Fibroblast of skin of scalp (primary cell): ENCODE measurements at regions not wholly inside any gene's neighbourhood (a gene's known extent, or its start where the extent isn't known, plus 50 kb on each side); places are given as distances from the start of the nearest gene placed in this dataset.
A peak's percentile ranks its signal among the peaks of the same experiment; 100 is the strongest.
"Not testable (repeated sequence)": the region's sequence is repeated elsewhere in the genome, so short reads cannot be mapped to it uniquely, and the experiment has no call there.

Source experiments
- DNase-seq: peaks from one replicate; pipeline ENCODE4 v3.0.0-alpha.2; 2013

GRCh38 chr5:108529381-108529780, 147.5 kb upstream of the FBXL17 start:
- peak; percentile 70 for DNase-seq

DNA sequence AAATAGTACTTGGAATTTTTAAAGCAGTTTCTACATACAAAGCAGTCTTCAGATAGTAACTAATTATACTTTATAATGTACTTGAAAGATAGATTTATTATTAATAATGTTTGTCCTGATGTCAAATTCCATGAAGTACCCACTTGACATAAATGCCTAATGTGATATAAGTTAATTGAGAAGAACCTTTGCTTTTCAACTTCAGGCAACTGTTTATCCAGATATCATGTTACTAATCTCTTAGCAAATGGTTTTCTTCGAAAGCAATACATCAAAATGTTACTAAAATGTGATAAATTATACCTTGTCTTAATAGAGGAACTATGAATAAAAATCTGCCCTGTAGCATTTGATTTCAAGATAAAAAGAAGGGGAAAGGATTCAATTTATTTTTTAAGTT, 146.8 kb upstream of the FBXL17 start:
- no peak for DNase-seq

- no peak for DNase-seq
Measured at GRCh38 chr5:108524564-108524963, 142.7 kb upstream of the FBXL17 start.

DNA sequence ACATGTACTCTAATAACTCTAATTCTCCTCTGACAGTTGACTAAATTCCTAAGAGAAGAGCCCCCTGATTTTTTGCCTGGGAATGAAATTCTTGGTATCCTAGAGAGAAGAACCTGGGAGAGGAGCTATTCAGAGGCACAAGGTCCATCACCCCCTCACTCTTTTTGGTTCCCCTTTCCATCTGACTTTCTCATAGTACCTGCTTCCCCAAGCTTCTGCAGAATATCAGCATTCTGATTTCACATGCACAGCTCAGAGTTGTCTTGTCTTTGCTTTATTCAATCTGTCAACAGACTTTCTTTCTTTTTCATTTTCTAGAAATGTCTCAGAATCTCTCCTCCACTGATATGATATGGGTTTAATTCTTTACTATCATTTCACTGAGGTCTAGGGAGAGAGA, 141.5 kb upstream of the FBXL17 start:
- no peak for DNase-seq

GRCh38 chr5:108521841-108522506, 140.1 kb upstream of the FBXL17 start:
- DNase-seq: peak; percentile 71

DNA sequence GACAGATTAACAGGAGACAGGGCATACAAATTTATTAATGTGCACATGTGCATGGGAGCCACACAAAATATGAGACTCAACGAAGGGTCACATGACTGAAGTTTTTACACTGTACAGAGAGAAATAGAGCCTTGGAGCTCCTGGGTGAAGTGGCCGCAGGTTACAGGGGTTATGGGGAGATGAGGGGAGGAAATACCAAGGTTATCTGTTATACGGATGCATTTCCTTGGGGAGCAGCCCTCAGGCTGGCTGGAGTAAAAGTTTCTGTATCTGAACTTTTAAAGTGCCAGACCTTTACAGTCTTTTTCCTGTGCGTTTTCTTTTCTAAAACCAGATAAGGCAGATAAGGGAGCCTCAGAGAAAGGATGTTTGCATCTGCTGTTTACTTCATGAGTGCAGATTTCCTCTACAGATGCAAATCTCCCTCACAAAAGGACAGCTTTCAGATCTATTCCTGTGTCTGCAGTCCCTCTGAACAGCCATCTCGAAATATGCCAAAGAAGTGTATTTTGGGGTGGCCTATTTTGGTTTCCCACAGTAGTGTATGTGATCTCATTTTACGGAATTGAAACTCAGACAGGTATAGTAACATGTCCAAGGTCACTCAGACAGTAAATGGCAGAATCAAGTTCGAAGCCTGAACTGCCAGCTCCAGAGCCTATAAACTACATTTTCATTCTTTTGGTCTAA, 139.3 kb upstream of the FBXL17 start:
- no peak for DNase-seq

DNA sequence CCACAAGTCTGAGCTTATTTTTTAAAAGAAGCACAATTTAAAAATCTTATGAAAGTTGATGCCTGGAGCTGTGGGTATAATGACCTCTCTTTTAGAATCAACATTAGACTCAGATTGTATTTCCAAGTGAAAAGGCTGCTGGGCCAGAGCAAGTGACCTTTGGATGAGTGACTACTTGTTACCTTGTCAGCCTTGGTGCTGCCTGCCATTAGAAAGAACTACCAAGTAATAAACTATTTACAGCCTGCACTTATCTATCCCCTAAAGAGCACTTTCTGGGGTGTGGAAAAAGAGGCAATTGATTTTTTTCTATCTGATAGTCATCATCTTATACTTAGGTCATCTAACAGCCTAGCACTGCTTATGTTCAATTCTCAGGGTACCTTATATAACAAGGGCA, 134.9 kb upstream of the FBXL17 start:
- DNase-seq: no peak

DNA sequence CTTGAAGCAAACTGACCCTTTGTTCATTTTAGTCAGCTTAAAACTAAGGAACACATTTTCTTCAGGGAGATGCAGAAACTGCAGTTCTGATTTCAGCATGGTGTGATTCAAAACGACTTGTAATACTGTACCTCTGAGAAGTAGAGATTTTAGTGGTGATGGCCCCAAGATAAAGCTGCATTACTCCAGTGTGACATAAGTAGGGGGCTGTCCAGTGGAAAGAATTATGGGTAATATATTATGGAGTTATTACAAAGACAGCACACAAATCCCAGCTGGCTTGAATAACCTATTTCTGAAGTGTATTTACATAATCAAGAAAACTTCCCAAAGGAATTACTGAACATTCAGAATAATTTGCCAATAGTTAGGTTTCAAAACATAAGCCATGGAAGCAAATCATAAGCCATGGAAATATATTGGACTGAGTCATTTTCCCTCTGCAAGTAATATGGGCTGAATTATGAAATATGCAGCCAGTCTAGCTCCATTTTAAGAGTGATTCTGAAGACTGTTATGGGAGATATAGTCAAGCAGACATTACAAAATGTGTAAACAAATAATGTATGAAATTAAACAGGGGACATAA, 133.7 kb upstream of the FBXL17 start:
- DNase-seq: no peak

GRCh38 chr5:108508979-108509378, 127.1 kb upstream of the FBXL17 start:
- DNase-seq: no peak

DNA sequence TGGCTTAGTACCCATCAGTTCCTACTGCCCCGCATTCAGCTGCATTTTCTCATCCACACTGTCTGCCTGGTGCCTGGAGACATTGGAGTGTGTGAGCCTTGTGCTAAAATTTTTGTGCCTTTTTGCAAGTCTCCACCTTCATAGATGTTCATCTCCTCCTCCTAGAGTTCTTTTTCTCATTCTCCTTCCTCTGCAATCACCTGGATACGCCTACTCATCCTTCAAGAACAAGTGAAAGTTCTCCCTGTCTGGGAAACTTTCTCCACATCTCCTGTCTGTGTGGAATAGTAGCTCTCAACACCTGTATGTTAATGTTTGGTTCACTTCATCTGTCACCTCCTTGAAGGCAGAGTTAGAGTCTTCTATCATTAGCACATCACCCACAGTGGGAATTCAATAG, 125.7 kb upstream of the FBXL17 start:
- no peak for DNase-seq

DNA sequence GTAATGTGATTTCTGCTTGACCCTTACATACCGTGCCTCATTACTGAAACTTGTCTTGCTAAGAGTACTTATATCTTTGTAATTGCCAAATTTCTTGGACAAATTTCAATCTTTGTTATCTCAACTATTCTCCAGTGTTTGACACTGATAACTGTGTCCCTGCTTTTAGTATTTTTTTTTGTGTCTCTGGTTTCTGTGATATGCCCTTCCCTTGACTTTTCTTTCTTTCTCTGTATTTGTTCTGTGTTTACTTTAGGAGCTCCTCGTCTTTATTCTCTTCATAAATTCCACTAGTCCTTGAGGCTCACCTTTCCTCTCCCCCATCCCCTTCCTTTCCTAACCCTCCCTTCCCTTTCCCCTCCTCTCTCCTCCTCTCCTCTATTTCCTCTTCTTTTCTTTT, 123.7 kb upstream of the FBXL17 start:
- DNase-seq: no peak

DNA sequence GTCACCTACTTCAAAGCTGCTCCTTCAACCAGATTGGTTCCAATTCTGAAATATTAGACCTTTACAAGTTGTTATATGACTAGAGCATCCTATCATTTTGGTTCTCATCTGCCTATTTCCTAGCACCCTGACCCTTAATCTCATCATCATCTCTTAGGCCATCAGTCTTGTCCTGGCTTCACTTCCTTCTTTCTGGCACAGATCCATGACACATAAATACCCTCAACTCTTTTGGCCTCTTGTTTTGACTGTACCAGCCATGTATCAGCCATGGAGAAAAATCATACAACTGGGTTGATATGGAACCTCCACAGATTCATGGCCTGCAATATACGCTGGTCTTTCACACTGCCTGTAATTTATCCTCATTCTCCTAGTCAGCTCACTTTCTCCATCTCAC, 123.1 kb upstream of the FBXL17 start:
- no peak for DNase-seq

GRCh38 chr5:108503986-108504385, 122.1 kb upstream of the FBXL17 start:
- DNase-seq: no peak

DNA sequence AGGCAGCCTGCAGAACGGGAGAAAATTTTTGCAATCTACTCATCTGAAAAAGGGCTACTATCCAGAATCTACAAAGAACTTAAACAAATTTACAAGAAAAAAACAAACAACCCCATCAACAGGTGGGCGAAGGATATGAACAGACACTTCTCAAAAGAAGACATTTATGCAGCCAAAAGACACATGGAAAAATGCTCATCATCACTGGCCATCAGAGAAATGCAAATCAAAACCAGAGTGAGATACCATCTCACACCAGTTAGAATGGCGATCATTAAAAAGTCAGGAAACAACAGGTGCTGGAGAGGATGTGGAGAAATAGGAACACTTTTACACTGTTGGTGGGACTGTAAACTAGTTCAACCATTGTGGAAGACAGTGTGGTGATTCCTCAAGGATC, 113.7 kb upstream of the FBXL17 start:
- not testable (repeated sequence) for DNase-seq

DNA sequence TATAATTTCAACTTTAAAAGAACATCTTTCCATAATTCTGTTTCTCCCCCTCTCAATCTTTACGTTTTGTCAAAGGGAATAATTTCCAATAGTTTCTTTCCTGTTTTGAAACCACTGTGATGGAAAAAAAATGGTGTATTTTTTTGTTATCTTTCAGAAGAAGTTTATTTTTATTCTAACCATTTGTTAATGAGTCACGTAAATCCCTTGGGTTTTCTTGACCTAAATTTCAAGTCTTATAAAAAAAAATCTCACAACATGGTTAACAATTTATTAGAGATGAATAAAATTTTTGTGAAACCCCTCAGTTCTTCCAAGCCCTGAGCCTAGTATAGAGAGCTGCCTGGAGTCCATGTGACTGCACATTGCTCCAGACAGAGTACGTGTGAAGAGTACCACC, 106.1 kb upstream of the FBXL17 start:
- DNase-seq: peak; percentile 7

GRCh38 chr5:108484035-108484434, 102.1 kb upstream of the FBXL17 start:
- no peak for DNase-seq

GRCh38 chr5:108481355-108481931, 99.5 kb upstream of the FBXL17 start:
- peak; percentile 37 for DNase-seq

- peak; percentile 4 for DNase-seq
Measured at GRCh38 chr5:108472237-108472636, 90.3 kb upstream of the FBXL17 start.

DNA sequence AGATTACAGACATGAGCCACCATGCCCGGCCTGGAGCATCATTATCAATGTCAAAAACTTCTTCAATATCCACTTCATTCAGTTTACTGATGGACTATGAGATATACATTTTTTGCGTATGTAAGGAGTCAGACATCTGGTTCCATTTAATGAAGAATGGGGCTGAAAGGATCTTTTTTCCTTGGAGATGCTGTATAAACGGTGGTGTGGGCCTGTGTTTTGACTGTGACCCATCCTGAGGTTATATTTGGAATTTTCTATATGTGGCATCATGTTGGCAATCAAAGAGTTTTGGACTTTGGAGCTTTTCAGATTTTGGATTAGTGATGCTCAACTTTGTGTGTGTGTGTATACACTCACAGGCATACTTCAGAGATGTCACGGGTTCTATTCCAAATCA, 85.7 kb upstream of the FBXL17 start:
- DNase-seq: peak; percentile 80

- peak; percentile 87 for DNase-seq
Measured at GRCh38 chr5:108461628-108462367, 79.9 kb upstream of the FBXL17 start.

- no peak for DNase-seq
Measured at GRCh38 chr5:108459769-108460168, 77.9 kb upstream of the FBXL17 start.

GRCh38 chr5:108451269-108451668, 69.4 kb upstream of the FBXL17 start:
- no peak for DNase-seq

DNA sequence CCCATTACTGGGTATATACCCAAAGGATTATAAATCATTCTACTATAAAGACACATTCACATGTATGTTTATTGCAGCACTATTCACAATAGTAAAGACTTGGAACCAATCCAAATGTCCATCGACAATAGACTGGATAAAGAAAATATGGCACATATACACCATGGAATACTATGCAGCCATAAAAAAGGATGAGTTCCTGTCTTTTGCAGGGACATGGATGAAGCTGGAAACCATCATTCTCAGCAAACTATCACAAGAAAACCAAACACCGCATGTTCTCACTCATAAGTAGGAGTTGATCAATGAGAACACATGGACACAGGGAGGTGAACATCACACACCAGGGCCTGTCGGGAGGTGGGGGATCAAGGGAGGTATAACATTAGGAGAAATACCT, 62.2 kb upstream of the FBXL17 start:
- not testable (repeated sequence) for DNase-seq
